ENCODE measurements at regions not wholly inside any gene's neighbourhood (a gene's known extent, or its start where the extent isn't known, plus 50 kb on each side); places are given as distances from the start of the nearest gene placed in this dataset.

GRCh38 chr13:112003396-112003795 is 63.6 kb upstream of the SOX1 start:
- intact Hi-C loops (cut with micrococcal nuclease; ENCODE audit: unreplicated experiment) = no loop called here
- BruUV-seq (replicated peaks) = no TSS peak
- ChIA-PET CTCF (no interaction called here), POLR2A (ENCODE audit: low non-redundant PET) (no interaction called here)
- no peak for DNase-seq (ENCODE audit: low spot score)
- Histone ChIP-seq H3K27me3 (replicated peaks; ENCODE audit: insufficient read depth, low read depth, low read length, poor library complexity) (peaks cover 20% of the 10 kb centered on the region), H3K9me3 (ENCODE audit: low read depth, low read length, poor library complexity, severe bottlenecking) (no peaks in the 10 kb centered on the region), H3K36me3 (ENCODE audit: insufficient read depth, low read length, poor library complexity, severe bottlenecking) (no peaks in the 10 kb centered on the region), H3K4me3 (ENCODE audit: low read depth, low read length, poor library complexity, severe bottlenecking) (no peak overlapping the region), H3K4me1 (ENCODE audit: insufficient read depth, low read length, poor library complexity, severe bottlenecking) (no peaks in the 10 kb centered on the region), H3K27ac (ENCODE audit: low read depth, low read length, poor library complexity, severe bottlenecking) (no peak overlapping the region)
- TF ChIP-seq EZH2 (IDR thresholded peaks at IDR 0.05; ENCODE audit: borderline replicate concordance, low read depth, low read length, poor library complexity, severe bottlenecking) (no peak), CTCF (conservative IDR thresholded peaks at IDR 0.05; ENCODE audit: low read depth, low read length) (no peak)

GRCh38 chr13:112003941-112004340 is 63.0 kb upstream of the SOX1 start:
- Histone ChIP-seq H3K36me3 (ENCODE audit: insufficient read depth, low read length, poor library complexity, severe bottlenecking) (no peaks in the 10 kb centered on the region), H3K4me3 (ENCODE audit: low read depth, low read length, poor library complexity, severe bottlenecking) (no peak overlapping the region), H3K27ac (ENCODE audit: low read depth, low read length, poor library complexity, severe bottlenecking) (no peak overlapping the region), H3K9me3 (ENCODE audit: low read depth, low read length, poor library complexity, severe bottlenecking) (no peaks in the 10 kb centered on the region), H3K27me3 (replicated peaks; ENCODE audit: insufficient read depth, low read depth, low read length, poor library complexity) (peaks cover 18% of the 10 kb centered on the region), H3K4me1 (ENCODE audit: insufficient read depth, low read length, poor library complexity, severe bottlenecking) (no peaks in the 10 kb centered on the region)
- intact Hi-C loops (cut with micrococcal nuclease; ENCODE audit: unreplicated experiment) = no loop called here
- ChIA-PET CTCF (no interaction called here), POLR2A (ENCODE audit: low non-redundant PET) (no interaction called here)
- BruUV-seq (replicated peaks) = no TSS peak
- no peak for TF ChIP-seq EZH2 (IDR thresholded peaks at IDR 0.05; ENCODE audit: borderline replicate concordance, low read depth, low read length, poor library complexity, severe bottlenecking)
- TF ChIP-seq CTCF (conservative IDR thresholded peaks at IDR 0.05; ENCODE audit: low read depth, low read length) = no peak
- DNase-seq (ENCODE audit: low spot score) = no peak

- intact Hi-C loops (cut with micrococcal nuclease; ENCODE audit: unreplicated experiment) = no loop called here
- ChIA-PET CTCF (no interaction called here), POLR2A (ENCODE audit: low non-redundant PET) (interaction anchor here (0.6 kb wide), 1 partner anchor 12 kb away, joined by 3 read pairs; no protein-coding TSS in a partner anchor)
- no peak overlapping the region for H3K27ac ChIP-seq (ENCODE audit: low read depth, low read length, poor library complexity, severe bottlenecking)
- H3K27me3 ChIP-seq (replicated peaks; ENCODE audit: insufficient read depth, low read depth, low read length, poor library complexity) = peaks cover 6% of the 10 kb centered on the region
- H3K4me1 ChIP-seq (ENCODE audit: insufficient read depth, low read length, poor library complexity, severe bottlenecking) = no peaks in the 10 kb centered on the region
- BruUV-seq (replicated peaks) = no TSS peak
- no peaks in the 10 kb centered on the region for H3K36me3 ChIP-seq (ENCODE audit: insufficient read depth, low read length, poor library complexity, severe bottlenecking)
- H3K4me3 ChIP-seq (ENCODE audit: low read depth, low read length, poor library complexity, severe bottlenecking) = no peak overlapping the region
- no peak for DNase-seq (ENCODE audit: low spot score)
- no peaks in the 10 kb centered on the region for H3K9me3 ChIP-seq (ENCODE audit: low read depth, low read length, poor library complexity, severe bottlenecking)
- TF ChIP-seq EZH2 (IDR thresholded peaks at IDR 0.05; ENCODE audit: borderline replicate concordance, low read depth, low read length, poor library complexity, severe bottlenecking) (no peak), CTCF (conservative IDR thresholded peaks at IDR 0.05; ENCODE audit: low read depth, low read length) (no peak)
Measured at GRCh38 chr13:112005925-112006324, 61.0 kb upstream of the SOX1 start.

All from A673 (cell line).